H1 (cell line): ENCODE measurements at regions not wholly inside any gene's neighbourhood (a gene's known extent, or its start where the extent isn't known, plus 50 kb on each side); places are given as distances from the start of the nearest gene placed in this dataset.

Experiments
- CTCF ChIA-PET: fragments of 300-600 bp; sonication (Branson Sonifier 250); formaldehyde crosslinking; loops from one replicate; lab custom pipeline; 2021; ENCODE audit not compliant: partially characterized antibody; lab: Charles Lee
- POLR2A ChIA-PET: fragments of 300-600 bp; sonication (Branson Sonifier 250); formaldehyde crosslinking; loops from one replicate; lab custom pipeline; 2021; ENCODE audit warnings: inconsistent platforms; ENCODE audit not compliant: partially characterized antibody; lab: Charles Lee
- DNase-seq, 2 experiments: peaks; one replicate each; pipeline versions ENCODE4 v3.0.0 to v3.0.0-alpha.2; 2010 to 2022; ENCODE audit warnings: low spot score in 2 of 2, low read depth in 1 of 2, mixed read lengths in 1 of 2
- FAIRE-seq: peaks from 2 replicates; lab custom pipeline; 2011; peaks lifted over from hg19 to GRCh38; lab: Jason Lieb, UNC
- H2AFZ ChIP-seq: 2 replicates; pipeline ENCODE4 v1.8.1; 2012; ENCODE audit warnings: low read length, inconsistent platforms
- H2AK5ac ChIP-seq: 2 replicates; pipeline ENCODE4 v1.6.1; 2013; ENCODE audit warnings: low read depth, low read length
- H2BK120ac ChIP-seq: replicated peaks from 2 replicates; pipeline ENCODE3; 2013; ENCODE audit warnings: low read depth, low read length, inconsistent platforms
- H2BK12ac ChIP-seq: 2 replicates; pipeline ENCODE4 v1.6.1; 2013; ENCODE audit warnings: low read depth, low read length
- H2BK15ac ChIP-seq: 2 replicates; pipeline ENCODE4 v1.6.1; 2013; ENCODE audit warnings: low read length
- H2BK20ac ChIP-seq: 2 replicates; pipeline ENCODE4 v1.6.1; 2013; ENCODE audit warnings: low read length
- H2BK5ac ChIP-seq: 2 replicates; pipeline ENCODE4 v1.6.1; 2013; ENCODE audit warnings: low read depth, low read length
- H3K14ac ChIP-seq: 2 replicates; pipeline ENCODE4 v1.6.1; 2013; ENCODE audit warnings: inconsistent platforms; ENCODE audit not compliant: insufficient read length
- H3K18ac ChIP-seq: 2 replicates; pipeline ENCODE4 v1.6.1; 2013; ENCODE audit warnings: low read length; ENCODE audit errors: extremely low read depth
- H3K23ac ChIP-seq: 2 replicates; pipeline ENCODE4 v1.6.1; 2013; ENCODE audit warnings: inconsistent platforms; ENCODE audit not compliant: insufficient read length
- H3K23me2 ChIP-seq: 2 replicates; pipeline ENCODE4 v1.6.1; 2013; ENCODE audit warnings: low read depth, low read length
- H3K27ac ChIP-seq: 2 replicates; pipeline ENCODE4 v1.6.1; 2011; ENCODE audit warnings: low read depth, low read length, inconsistent platforms
- H3K27me3 ChIP-seq, 4 experiments: replicated peaks in 1 of 4; 1 replicate in 1 of 4; 2 replicates in 3 of 4; pipeline versions ENCODE4 v1.6.1 to v1.8.1; 2011 to 2013; ENCODE audit warnings: low read length in 3 of 4, mild to moderate bottlenecking in 3 of 4, inconsistent platforms in 2 of 4, mixed read lengths in 2 of 4, moderate library complexity in 1 of 4; ENCODE audit not compliant: control insufficient read depth in 3 of 4, insufficient read depth in 3 of 4; ENCODE audit errors: extremely low read depth in 1 of 4
- H3K36me3 ChIP-seq, 4 experiments: 2 replicates each; pipeline versions ENCODE4 v1.6.1 to v1.8.1; 2011 to 2013; ENCODE audit warnings: mild to moderate bottlenecking in 4 of 4, low read length in 3 of 4, moderate library complexity in 2 of 4, control low read depth in 1 of 4, inconsistent platforms in 1 of 4; ENCODE audit not compliant: insufficient read depth in 4 of 4, control insufficient read depth in 2 of 4
- H3K4ac ChIP-seq: replicated peaks from 2 replicates; pipeline ENCODE3; 2013; ENCODE audit warnings: low read length, low read depth, mixed read lengths, inconsistent platforms; ENCODE audit not compliant: insufficient read length
- H3K4me1 ChIP-seq, 4 experiments: replicated peaks in 1 of 4; 1 replicate in 1 of 4; 2 replicates in 3 of 4; pipeline versions ENCODE4 v1.6.1 to v1.8.1; 2011 to 2013; ENCODE audit warnings: low read length in 3 of 4, inconsistent platforms in 2 of 4, mixed read lengths in 1 of 4; ENCODE audit not compliant: insufficient read depth in 4 of 4, control insufficient read depth in 3 of 4
- H3K4me2 ChIP-seq, 2 experiments: 2 replicates each; pipeline versions ENCODE4 v1.6.1 to v1.8.1; 2011 to 2013; ENCODE audit warnings: low read depth in 2 of 2, low read length in 2 of 2, control low read depth in 1 of 2, inconsistent platforms in 1 of 2, mild to moderate bottlenecking in 1 of 2; ENCODE audit not compliant: insufficient read depth in 1 of 2
- H3K4me3 ChIP-seq, 4 experiments: fragments of 200-600, 300-600 bp in 1 of 4; sonication (generic), shearing (Covaris generic), sonication (Bioruptor Twin) in 1 of 4; 2 replicates each; pipeline versions ENCODE4 v1.5.1 to v1.8.1; 2011 to 2016; ENCODE audit warnings: low read length in 4 of 4, low read depth in 3 of 4, control low read depth in 2 of 4, inconsistent platforms in 2 of 4, mild to moderate bottlenecking in 2 of 4, mixed read lengths in 1 of 4, moderate library complexity in 1 of 4; ENCODE audit not compliant: insufficient read depth in 2 of 4; ENCODE audit errors: extremely low read depth in 1 of 4
- H3K56ac ChIP-seq: replicated peaks from 2 replicates; pipeline ENCODE3; 2013; ENCODE audit warnings: low read depth, mild to moderate bottlenecking, mixed read lengths, low read length, inconsistent platforms; ENCODE audit not compliant: insufficient read length
- H3K79me1 ChIP-seq: 2 replicates; pipeline ENCODE4 v1.6.1; 2013; ENCODE audit warnings: low read depth, low read length, control low read depth
- H3K79me2 ChIP-seq, 2 experiments: 2 replicates each; pipeline versions ENCODE4 v1.6.1 to v1.8.1; 2012 to 2013; ENCODE audit warnings: low read length in 2 of 2, mild to moderate bottlenecking in 2 of 2, inconsistent platforms in 1 of 2; ENCODE audit not compliant: insufficient read depth in 2 of 2, control insufficient read depth in 1 of 2
- H3K9ac ChIP-seq, 4 experiments: replicated peaks in 1 of 4; 1 replicate in 1 of 4; 2 replicates in 3 of 4; pipeline versions ENCODE4 v1.6.1 to v1.8.1; 2011 to 2013; ENCODE audit warnings: low read depth in 3 of 4, low read length in 3 of 4, control low read depth in 2 of 4, mild to moderate bottlenecking in 2 of 4, moderate library complexity in 2 of 4, inconsistent platforms in 1 of 4; ENCODE audit errors: extremely low read depth in 1 of 4
- H3K9me3 ChIP-seq, 2 experiments: 2 replicates each; pipeline versions ENCODE4 v1.6.1 to v1.8.1; 2012 to 2013; ENCODE audit warnings: mild to moderate bottlenecking in 2 of 2, moderate library complexity in 2 of 2, control low read depth in 1 of 2, inconsistent platforms in 1 of 2, low read depth in 1 of 2, low read length in 1 of 2, mixed read lengths in 1 of 2; ENCODE audit not compliant: insufficient read depth in 2 of 2
- H4K20me1 ChIP-seq, 2 experiments: replicated peaks in 1 of 2; 2 replicates each; pipeline versions ENCODE3 to v1.8.1; 2011 to 2013; ENCODE audit warnings: inconsistent platforms in 2 of 2, low read length in 2 of 2, mild to moderate bottlenecking in 1 of 2; ENCODE audit not compliant: insufficient read depth in 2 of 2, control insufficient read depth in 1 of 2
- H4K5ac ChIP-seq: 2 replicates; pipeline ENCODE4 v1.6.1; 2013; ENCODE audit warnings: low read length, low read depth, mixed read lengths, inconsistent platforms; ENCODE audit not compliant: insufficient read length
- H4K8ac ChIP-seq: 2 replicates; pipeline ENCODE4 v1.8.0; 2013; ENCODE audit warnings: mild to moderate bottlenecking, moderate library complexity, low read length, inconsistent platforms; ENCODE audit not compliant: insufficient read depth; ENCODE audit errors: extremely low read depth
- H4K91ac ChIP-seq: replicated peaks from 2 replicates; pipeline ENCODE3; 2013; ENCODE audit warnings: low read length, mixed read lengths, inconsistent platforms; ENCODE audit not compliant: insufficient read length
- CEBPB ChIP-seq: IDR thresholded peaks from 2 replicates; pipeline ENCODE4 v1.6.1; 2012; ENCODE audit warnings: low read depth, low read length
- JUN ChIP-seq: IDR thresholded peaks from 2 replicates; pipeline ENCODE4 v1.6.1; 2011; ENCODE audit warnings: low read depth, mild to moderate bottlenecking, improper control_type of control experiment, low read length
- NANOG ChIP-seq: IDR thresholded peaks from 2 replicates; pipeline ENCODE4 v1.6.1; 2011; ENCODE audit warnings: low read length, low read depth, mild to moderate bottlenecking, inconsistent platforms; ENCODE audit not compliant: insufficient read depth, poor library complexity, severe bottlenecking
- NRF1 ChIP-seq: IDR thresholded peaks from 2 replicates; pipeline ENCODE4 v1.6.1; 2011; ENCODE audit warnings: mild to moderate bottlenecking, low read depth, low read length, improper control_type of control experiment
- SAP30 ChIP-seq: fragments of 300-600 bp; sonication (generic); IDR thresholded peaks from 2 replicates; pipeline ENCODE4 v1.7.1; 2012; ENCODE audit warnings: low read length, moderate library complexity, mild to moderate bottlenecking, inconsistent platforms; ENCODE audit not compliant: insufficient read depth, insufficient replicate concordance
- SP2 ChIP-seq: IDR thresholded peaks from 2 replicates; pipeline ENCODE4 v1.6.1; 2012; ENCODE audit warnings: mild to moderate bottlenecking, low read length, inconsistent platforms
- WGBS, 2 experiments: shearing (Covaris generic) in 1 of 2; methylation state at CpG; one replicate each; pipeline versions ENCODE4 v1.1.6 to v1.1.7; 2013 to 2015; ENCODE audit warnings: low lambda C conversion rate in 2 of 2, mixed read lengths in 2 of 2, inconsistent platforms in 1 of 2, low coverage in 1 of 2, missing lambda C conversion rate in 1 of 2; ENCODE audit not compliant: insufficient replicate concordance in 2 of 2, insufficient coverage in 1 of 2, insufficient read length in 1 of 2; ENCODE audit errors: extremely low coverage in 1 of 2, missing lambda C conversion rate in 1 of 2; 5-methylcytosine and 5-hydroxymethylcytosine counted together

- Histone ChIP-seq H2BK12ac (no peak overlapping the region), H2AFZ (no peak overlapping the region), H3K14ac (no peak overlapping the region), H4K8ac (no peak overlapping the region), H2BK120ac (no peak overlapping the region), H3K4me2 (no peak overlapping the region), H4K20me1 (no peaks in the 10 kb centered on the region), H2BK15ac (no peak overlapping the region), H3K4ac (no peak overlapping the region), H3K27me3 (no peaks in the 10 kb centered on the region), H3K23ac (no peak overlapping the region), H3K23me2 (no peaks in the 10 kb centered on the region), H3K56ac (no peak overlapping the region), H3K9ac (no peak overlapping the region), H3K9me3 (peaks cover 0 to 5% of the 10 kb centered on the region in 2 experiments; a peak in 2 of 4 replicates), H2AK5ac (no peak overlapping the region), H3K79me2 (no peaks in the 10 kb centered on the region)
- ChIA-PET POLR2A (no interaction called here), CTCF (no interaction called here)
- FAIRE-seq, result no peak
- TF ChIP-seq CEBPB (no peak), SP2 (no peak), NRF1 (no peak), NANOG (no peak), JUN (no peak), SAP30 (no peak)
- TF ChIP-seq, all 59 proteins: peak for 0
- no peak overlapping the region for H2BK5ac ChIP-seq
- H3K4me3 ChIP-seq, result no peak overlapping the region
- peaks cover 0 to 3% (median 0%) of the 10 kb centered on the region in 4 experiments; a peak in 3 of 7 replicates for H3K4me1 ChIP-seq
- H3K18ac ChIP-seq, result no peak overlapping the region
- DNase-seq, result no peak
- H3K79me1 ChIP-seq, result no peaks in the 10 kb centered on the region
- no peaks in the 10 kb centered on the region for H3K36me3 ChIP-seq
- 90% methylated on average over 1 of the region's 1 CpG; no CpG with 5 or more reads in 1 of the 2 experiments for WGBS, 2 experiments
- no peak overlapping the region for H4K5ac ChIP-seq
- no peak overlapping the region for H2BK20ac ChIP-seq
- no peak overlapping the region for H4K91ac ChIP-seq
- no peak overlapping the region for H3K27ac ChIP-seq
Observed at GRCh38 chr5:125704888-125705287, 718.3 kb upstream of the GRAMD2B start.
